Stomach (tissue), 8 donors: ENCODE measurements at regions not wholly inside any gene's neighbourhood (a gene's known extent, or its start where the extent isn't known, plus 50 kb on each side); places are given as distances from the start of the nearest gene placed in this dataset.

Experiments used
- DNase-seq, 2 donors: peaks; one replicate each; pipeline versions ENCODE4 v3.0.0 to v3.0.0-alpha.2; 2013 to 2019
- H3K27ac ChIP-seq, 5 donors: fragments of 200-600 bp in 4 of 5; sonication (generic) in 4 of 5; one replicate each; pipeline ENCODE4 v1.5.1; 2013 to 2019; ENCODE audit warnings: mild to moderate bottlenecking in 1 of 5, moderate library complexity in 1 of 5
- H3K27me3 ChIP-seq, 3 donors: fragments of 200-600 bp; sonication (generic); one replicate each; pipeline ENCODE4 v1.5.1; 2017 to 2019; ENCODE audit warnings: mixed run types in 1 of 3
- H3K36me3 ChIP-seq, 4 donors: fragments of 200-600 bp; sonication (generic); 1 replicate in 3 of 4; 2 replicates in 1 of 4; pipeline ENCODE4 v1.5.1; 2016 to 2019
- H3K4me1 ChIP-seq, 4 donors: fragments of 200-600 bp; sonication (generic); one replicate each; pipeline ENCODE4 v1.5.1; 2016 to 2019
- H3K4me3 ChIP-seq, 4 donors: fragments of 200-600 bp; sonication (generic) in 3 of 4; one replicate each; pipeline ENCODE4 v1.5.1; 2016 to 2019; ENCODE audit warnings: mild to moderate bottlenecking in 1 of 4
- H3K9me3 ChIP-seq, 4 donors: fragments of 200-600 bp; sonication (generic); one replicate each; pipeline ENCODE4 v1.5.1; 2016 to 2019
- CTCF ChIP-seq, 7 experiments: fragments of 450-650 bp in 4 of 7; fragments of 200-600 bp in 3 of 7; sonication (generic) in 3 of 7; IDR thresholded peaks; one replicate each; pipeline ENCODE4 v1.5.1; 2016 to 2019; ENCODE audit warnings: antibody characterized with exemption in 7 of 7, control low read depth in 2 of 7, mild to moderate bottlenecking in 1 of 7
- EP300 ChIP-seq: sonication (generic); formaldehyde crosslinking; IDR thresholded peaks from one replicate; pipeline ENCODE4 v1.6.1; 2017; ENCODE audit warnings: antibody characterized with exemption
- POLR2A ChIP-seq, 4 donors: fragments of 450-650 bp; IDR thresholded peaks; one replicate each; pipeline ENCODE4 v1.6.1; 2016; ENCODE audit warnings: antibody characterized with exemption in 4 of 4, control low read depth in 2 of 4, mild to moderate bottlenecking in 1 of 4, moderate library complexity in 1 of 4
- POLR2AphosphoS5 ChIP-seq, 3 donors: sonication (generic); formaldehyde crosslinking; IDR thresholded peaks; one replicate each; pipeline ENCODE4 v1.6.1; 2016; ENCODE audit warnings: antibody characterized with exemption in 3 of 3
- whole genome bisulfite sequencing, 5 donors: extraction: QIAGEN DNeasy Blood & Tissue Kit in 3 of 5; methylation state at CpG; one replicate each; pipeline versions ENCODE4 v1.1.5 to v1.1.7; 2013 to 2018; 5-methylcytosine and 5-hydroxymethylcytosine counted together
- intact Hi-C: fragments of 100-400 bp; cut with DNase I; formaldehyde crosslinking; loops from one replicate; pipeline ENCODE4 v1.15.1; 2023; ENCODE audit warnings: low total_unique reads
- donor health status: healthy with polysubstance abuse.
- donor health status: Bipolar disorder and iron deficiency.
- donor health status: healthy.

- Histone ChIP-seq H3K27ac (no peak overlapping the region), H3K9me3 (no peaks in the 10 kb centered on the region), H3K36me3 (no peaks in the 10 kb centered on the region), H3K4me1 (no peaks in the 10 kb centered on the region), H3K27me3 (no peaks in the 10 kb centered on the region), H3K4me3 (no peak overlapping the region)
- DNase-seq, result no peak
- WGBS, 5 donors, result 65 to 79% (median 75%) methylated on average over 2 of the region's 2 CpGs
- intact Hi-C loops, result no loop called here
- TF ChIP-seq POLR2AphosphoS5 (IDR thresholded peaks at IDR 0.05) (no peak), POLR2A (IDR thresholded peaks at IDR 0.05) (no peak), CTCF (IDR thresholded peaks at IDR 0.05) (no peak), EP300 (no peak)
Observed at GRCh38 chr20:7657569-7657968, 282.7 kb downstream of the HAO1 start.

- intact Hi-C loops, result no loop called here
- no peak for DNase-seq
- no peak overlapping the region for H3K27ac ChIP-seq
- no peaks in the 10 kb centered on the region for H3K4me1 ChIP-seq
- no peaks in the 10 kb centered on the region for H3K9me3 ChIP-seq
- no peaks in the 10 kb centered on the region for H3K27me3 ChIP-seq
- H3K4me3 ChIP-seq, result no peak overlapping the region
- 86 to 90% (median 89%) methylated on average over 3 of the region's 3 CpGs for WGBS, 5 donors
- H3K36me3 ChIP-seq, result no peaks in the 10 kb centered on the region
- TF ChIP-seq POLR2AphosphoS5 (IDR thresholded peaks at IDR 0.05), result no peak
- no peak for TF ChIP-seq POLR2A (IDR thresholded peaks at IDR 0.05)
- TF ChIP-seq EP300, result no peak
- no peak for TF ChIP-seq CTCF (IDR thresholded peaks at IDR 0.05)
Observed at GRCh38 chr20:7660165-7660564, 280.1 kb downstream of the HAO1 start.

- DNase-seq, result no peak
- no peaks in the 10 kb centered on the region for H3K36me3 ChIP-seq
- 23 to 42% (median 31%) methylated on average over 2 of the region's 2 CpGs for WGBS, 5 donors
- no peaks in the 10 kb centered on the region for H3K27me3 ChIP-seq
- H3K9me3 ChIP-seq, result no peaks in the 10 kb centered on the region
- no peaks in the 10 kb centered on the region for H3K4me1 ChIP-seq
- TF ChIP-seq EP300, result no peak
- TF ChIP-seq CTCF (IDR thresholded peaks at IDR 0.05), result no peak
- no peak for TF ChIP-seq POLR2AphosphoS5 (IDR thresholded peaks at IDR 0.05)
- TF ChIP-seq POLR2A (IDR thresholded peaks at IDR 0.05), result no peak
- intact Hi-C loops, result no loop called here
- H3K27ac ChIP-seq, result no peak overlapping the region
- H3K4me3 ChIP-seq, result no peak overlapping the region
Observed at GRCh38 chr20:7665376-7665775, 274.9 kb downstream of the HAO1 start.

- 34 to 58% (median 49%) methylated on average over 4 of the region's 4 CpGs for WGBS, 5 donors
- Histone ChIP-seq H3K27ac (no peak overlapping the region), H3K36me3 (no peaks in the 10 kb centered on the region), H3K27me3 (no peaks in the 10 kb centered on the region), H3K4me1 (no peaks in the 10 kb centered on the region), H3K9me3 (no peaks in the 10 kb centered on the region), H3K4me3 (no peak overlapping the region)
- TF ChIP-seq EP300, result no peak
- no peak for TF ChIP-seq CTCF (IDR thresholded peaks at IDR 0.05)
- TF ChIP-seq POLR2A (IDR thresholded peaks at IDR 0.05), result no peak
- no peak for TF ChIP-seq POLR2AphosphoS5 (IDR thresholded peaks at IDR 0.05)
- no peak for DNase-seq
- intact Hi-C loops, result no loop called here
Observed at GRCh38 chr20:7667194-7667593, 273.1 kb downstream of the HAO1 start.
